ENCODE measurements at regions not wholly inside any gene's neighbourhood (a gene's known extent, or its start where the extent isn't known, plus 50 kb on each side); places are given as distances from the start of the nearest gene placed in this dataset.

DNA sequence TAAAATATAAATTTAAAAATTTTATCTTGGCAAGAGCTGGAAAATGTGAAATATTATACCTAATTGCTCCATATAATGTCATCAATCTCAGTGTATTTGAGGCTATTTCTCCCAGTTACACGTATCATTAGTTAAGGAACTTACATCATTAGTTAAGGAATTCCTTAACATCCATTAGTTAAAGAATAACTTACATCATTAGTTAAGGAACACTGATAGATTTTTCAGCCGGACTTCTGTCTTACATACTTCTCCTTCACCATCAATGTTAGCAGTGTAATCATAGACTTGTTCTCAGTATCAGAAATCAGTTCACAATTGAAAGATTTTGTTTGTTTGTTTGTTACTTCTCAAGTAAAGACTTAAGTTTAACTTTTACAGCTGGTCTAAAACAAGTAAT, 524.4 kb upstream of the CHD1 start:
- H4K20me1 ChIP-seq (ENCODE audit: control insufficient read depth, insufficient read depth, low read length, poor library complexity, severe bottlenecking), result no peaks in the 10 kb centered on the region
- POLR2A ChIA-PET, result no interaction called here
- H3K27ac Mint-ChIP-seq, result no peak overlapping the region
- H2AFZ ChIP-seq (ENCODE audit: insufficient read depth, low read depth, low read length, poor library complexity, severe bottlenecking), result no peak overlapping the region
- no peaks in the 10 kb centered on the region for H3K4me1 Mint-ChIP-seq
- no peak overlapping the region for H3K4me3 Mint-ChIP-seq
- H3K27me3 Mint-ChIP-seq, result no peaks in the 10 kb centered on the region
- H3K36me3 ChIP-seq (replicated peaks in 1 of 2; ENCODE audit: control extremely low read depth in 1 of 2, control insufficient read depth in 1 of 2, extremely low read depth in 1 of 2, insufficient read depth in 2 of 2, low read length in 1 of 2), result no peaks in the 10 kb centered on the region
- H3K27ac ChIP-seq (ENCODE audit: low read length in 2 of 2), result no peak overlapping the region
- H3K4me3 ChIP-seq (ENCODE audit: control extremely low read depth in 1 of 5, extremely low read depth in 1 of 5, insufficient read depth in 1 of 5, low read depth in 2 of 5, low read length in 4 of 5), result no peak overlapping the region
- H3K9me3 Mint-ChIP-seq (ENCODE audit: insufficient read depth), result no peaks in the 10 kb centered on the region
- no peaks in the 10 kb centered on the region for H3K27me3 ChIP-seq (replicated peaks in 1 of 4; ENCODE audit: control extremely low read depth in 1 of 4, control insufficient read depth in 3 of 4, insufficient read depth in 4 of 4, low read length in 3 of 4)
- no peak overlapping the region for H3K4me2 ChIP-seq (replicated peaks; ENCODE audit: low read depth, low read length, poor library complexity, severe bottlenecking)
- ATAC-seq (ENCODE audit: low read depth) (no peak), DNase-seq (no peak)
- no peaks in the 10 kb centered on the region for H3K9me3 ChIP-seq (ENCODE audit: control extremely low read depth in 1 of 3, control insufficient read depth in 2 of 3, insufficient read depth in 1 of 3, low read length in 2 of 3)
- no peak overlapping the region for H3K9ac ChIP-seq (ENCODE audit: low read length)
- H3K4me1 ChIP-seq (ENCODE audit: control insufficient read depth in 2 of 2, insufficient read depth in 2 of 2, low read length in 2 of 2), result no peaks in the 10 kb centered on the region
- CTCF ChIA-PET, result no interaction called here
- H3K79me2 ChIP-seq (ENCODE audit: control insufficient read depth, insufficient read depth, low read length), result no peaks in the 10 kb centered on the region
- intact Hi-C loops (cut with micrococcal nuclease), result no loop called here
- TF ChIP-seq, protein P1, sequence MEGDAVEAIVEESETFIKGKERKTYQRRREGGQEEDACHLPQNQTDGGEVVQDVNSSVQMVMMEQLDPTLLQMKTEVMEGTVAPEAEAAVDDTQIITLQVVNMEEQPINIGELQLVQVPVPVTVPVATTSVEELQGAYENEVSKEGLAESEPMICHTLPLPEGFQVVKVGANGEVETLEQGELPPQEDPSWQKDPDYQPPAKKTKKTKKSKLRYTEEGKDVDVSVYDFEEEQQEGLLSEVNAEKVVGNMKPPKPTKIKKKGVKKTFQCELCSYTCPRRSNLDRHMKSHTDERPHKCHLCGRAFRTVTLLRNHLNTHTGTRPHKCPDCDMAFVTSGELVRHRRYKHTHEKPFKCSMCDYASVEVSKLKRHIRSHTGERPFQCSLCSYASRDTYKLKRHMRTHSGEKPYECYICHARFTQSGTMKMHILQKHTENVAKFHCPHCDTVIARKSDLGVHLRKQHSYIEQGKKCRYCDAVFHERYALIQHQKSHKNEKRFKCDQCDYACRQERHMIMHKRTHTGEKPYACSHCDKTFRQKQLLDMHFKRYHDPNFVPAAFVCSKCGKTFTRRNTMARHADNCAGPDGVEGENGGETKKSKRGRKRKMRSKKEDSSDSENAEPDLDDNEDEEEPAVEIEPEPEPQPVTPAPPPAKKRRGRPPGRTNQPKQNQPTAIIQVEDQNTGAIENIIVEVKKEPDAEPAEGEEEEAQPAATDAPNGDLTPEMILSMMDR (IDR thresholded peaks at IDR 0.05), result no peak
- no peak for TF ChIP-seq EZH2 (IDR thresholded peaks at IDR 0.05; ENCODE audit: borderline replicate concordance, insufficient read depth, low read depth, low read length, poor library complexity, severe bottlenecking)
- WGBS (ENCODE audit: insufficient coverage), result no CpG with 5 or more reads among the region's 2 CpGs

DNA sequence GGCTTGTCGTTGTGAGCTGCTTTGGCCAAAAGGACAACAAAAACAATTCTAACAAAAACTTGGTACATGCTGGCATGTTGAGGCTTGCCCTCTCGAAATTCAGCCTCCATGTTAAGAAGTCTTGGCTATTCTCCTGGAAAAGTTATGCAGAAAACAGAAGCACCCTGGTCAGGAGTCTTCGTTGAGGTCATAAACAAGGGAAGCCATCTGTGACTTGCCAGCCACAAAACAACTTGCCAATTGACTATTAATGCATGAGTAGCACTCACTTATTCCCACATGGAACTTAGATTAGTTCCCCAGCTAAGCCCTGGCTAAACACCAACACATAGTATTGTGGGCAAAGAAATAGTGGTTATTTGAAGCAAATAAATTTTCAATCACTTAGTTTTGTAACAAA, 521.0 kb upstream of the CHD1 start:
- WGBS (ENCODE audit: insufficient coverage), result 47% methylated on average over 3 of the region's 3 CpGs
- DNase-seq (no peak), ATAC-seq (ENCODE audit: low read depth) (no peak)
- intact Hi-C loops (cut with micrococcal nuclease), result no loop called here
- H3K4me3 Mint-ChIP-seq, result no peak overlapping the region
- H3K27ac ChIP-seq (ENCODE audit: low read length in 2 of 2), result no peak overlapping the region
- H3K4me2 ChIP-seq (replicated peaks; ENCODE audit: low read depth, low read length, poor library complexity, severe bottlenecking), result no peak overlapping the region
- H4K20me1 ChIP-seq (ENCODE audit: control insufficient read depth, insufficient read depth, low read length, poor library complexity, severe bottlenecking), result no peaks in the 10 kb centered on the region
- CTCF ChIA-PET, result no interaction called here
- no peak overlapping the region for H3K4me3 ChIP-seq (ENCODE audit: control extremely low read depth in 1 of 5, extremely low read depth in 1 of 5, insufficient read depth in 1 of 5, low read depth in 2 of 5, low read length in 4 of 5)
- no peaks in the 10 kb centered on the region for H3K27me3 Mint-ChIP-seq
- H2AFZ ChIP-seq (ENCODE audit: insufficient read depth, low read depth, low read length, poor library complexity, severe bottlenecking), result no peak overlapping the region
- H3K4me1 ChIP-seq (ENCODE audit: control insufficient read depth in 2 of 2, insufficient read depth in 2 of 2, low read length in 2 of 2), result no peaks in the 10 kb centered on the region
- H3K9ac ChIP-seq (ENCODE audit: low read length), result no peak overlapping the region
- H3K79me2 ChIP-seq (ENCODE audit: control insufficient read depth, insufficient read depth, low read length), result no peaks in the 10 kb centered on the region
- no peaks in the 10 kb centered on the region for H3K27me3 ChIP-seq (replicated peaks in 1 of 4; ENCODE audit: control extremely low read depth in 1 of 4, control insufficient read depth in 3 of 4, insufficient read depth in 4 of 4, low read length in 3 of 4)
- TF ChIP-seq, protein P1 (IDR thresholded peaks at IDR 0.05), result no peak
- TF ChIP-seq EZH2 (IDR thresholded peaks at IDR 0.05; ENCODE audit: borderline replicate concordance, insufficient read depth, low read depth, low read length, poor library complexity, severe bottlenecking), result no peak
- no peaks in the 10 kb centered on the region for H3K9me3 ChIP-seq (ENCODE audit: control extremely low read depth in 1 of 3, control insufficient read depth in 2 of 3, insufficient read depth in 1 of 3, low read length in 2 of 3)
- POLR2A ChIA-PET, result no interaction called here
- H3K4me1 Mint-ChIP-seq, result no peaks in the 10 kb centered on the region
- H3K9me3 Mint-ChIP-seq (ENCODE audit: insufficient read depth), result no peaks in the 10 kb centered on the region
- H3K36me3 ChIP-seq (replicated peaks in 1 of 2; ENCODE audit: control extremely low read depth in 1 of 2, control insufficient read depth in 1 of 2, extremely low read depth in 1 of 2, insufficient read depth in 2 of 2, low read length in 1 of 2), result no peaks in the 10 kb centered on the region
- H3K27ac Mint-ChIP-seq, result no peak overlapping the region

Measured in B cell (primary cell).